OCI-LY3 (cell line): ENCODE measurements at regions not wholly inside any gene's neighbourhood (a gene's known extent, or its start where the extent isn't known, plus 50 kb on each side); places are given as distances from the start of the nearest gene placed in this dataset.

Experiments
- H2AFZ ChIP-seq: fragments of 200-600, 300-600 bp; shearing (Covaris generic); 2 replicates; pipeline ENCODE4 v1.6.0; 2014; ENCODE audit warnings: antibody characterized with exemption, low read depth, low read length
- H3K27ac ChIP-seq: fragments of 200-600, 300-600 bp; sonication (generic); 2 replicates; pipeline ENCODE4 v1.5.1; 2014; ENCODE audit warnings: mild to moderate bottlenecking, low read length, moderate library complexity, mixed read lengths
- H3K27me3 ChIP-seq: fragments of 200-600, 300-600 bp; sonication (generic); 2 replicates; pipeline ENCODE4 v1.6.1; 2014; ENCODE audit warnings: low read depth, low read length, mixed read lengths
- H3K36me3 ChIP-seq: fragments of 200-600, 300-600 bp; sonication (generic); replicated peaks from 2 replicates; pipeline ENCODE3; 2014; ENCODE audit warnings: low read depth, low read length, mixed read lengths
- H3K4me1 ChIP-seq: fragments of 300-600, 200-600 bp; sonication (generic); 2 replicates; pipeline ENCODE4 v1.6.1; 2014; ENCODE audit warnings: low read length, mixed read lengths
- H3K4me2 ChIP-seq: fragments of 200-600, 300-600 bp; sonication (generic); 2 replicates; pipeline ENCODE4 v1.6.1; 2014; ENCODE audit warnings: low read length, mixed read lengths
- H3K4me3 ChIP-seq: fragments of 300-600, 200-600 bp; sonication (generic); 2 replicates; pipeline ENCODE4 v1.5.1; 2014; ENCODE audit warnings: antibody characterized with exemption, mild to moderate bottlenecking, low read length, moderate library complexity
- H3K79me2 ChIP-seq: fragments of 300-600, 200-600 bp; shearing (Covaris generic); 2 replicates; pipeline ENCODE4 v1.6.1; 2014; ENCODE audit warnings: mild to moderate bottlenecking, low read length, mixed read lengths
- H3K9ac ChIP-seq: fragments of 300-600, 200-600 bp; shearing (Covaris generic); 2 replicates; pipeline ENCODE4 v1.6.0; 2014; ENCODE audit warnings: mild to moderate bottlenecking, low read length, moderate library complexity
- H3K9me3 ChIP-seq: fragments of 200-600, 300-600 bp; shearing (Covaris generic); 2 replicates; pipeline ENCODE4 v1.6.1; 2014; ENCODE audit warnings: low read length, mixed read lengths; ENCODE audit not compliant: insufficient read depth
- H4K20me1 ChIP-seq: fragments of 200-600, 300-600 bp; sonication (generic); 2 replicates; pipeline ENCODE4 v1.6.1; 2016; ENCODE audit warnings: low read length, mixed read lengths; ENCODE audit not compliant: insufficient read depth
- CTCF ChIP-seq: fragments of 200-600, 300-600 bp; sonication (generic); IDR thresholded peaks from 2 replicates; pipeline ENCODE4 v1.5.1; 2014; ENCODE audit warnings: antibody characterized with exemption, low read length, low read depth
- EZH2phosphoT487 ChIP-seq: fragments of 200-600 bp; shearing (Covaris generic); IDR thresholded peaks from 2 replicates; pipeline ENCODE4 v1.6.1; 2018; ENCODE audit warnings: antibody characterized with exemption, mixed run types, low read depth

- Histone ChIP-seq H3K27me3 (no peaks in the 10 kb centered on the region), H3K79me2 (no peaks in the 10 kb centered on the region), H3K9me3 (no peaks in the 10 kb centered on the region), H3K27ac (no peak overlapping the region), H4K20me1 (no peaks in the 10 kb centered on the region), H3K4me1 (no peaks in the 10 kb centered on the region), H3K9ac (no peak overlapping the region), H3K4me3 (no peak overlapping the region), H2AFZ (no peak overlapping the region), H3K4me2 (no peak overlapping the region), H3K36me3 (no peaks in the 10 kb centered on the region)
- TF ChIP-seq CTCF (no peak), EZH2phosphoT487 (no peak)
These were observed 357.8 kb upstream of the RNF32 start for GRCh38 chr7:156282816-156283215.

GRCh38 chr7:156279635-156280034 lies 360.9 kb upstream of the RNF32 start:
- no peak overlapping the region for H3K4me2 ChIP-seq
- no peaks in the 10 kb centered on the region for H3K4me1 ChIP-seq
- H3K27ac ChIP-seq = no peak overlapping the region
- no peaks in the 10 kb centered on the region for H3K9me3 ChIP-seq
- H3K9ac ChIP-seq = no peak overlapping the region
- H3K4me3 ChIP-seq = no peak overlapping the region
- no peaks in the 10 kb centered on the region for H3K79me2 ChIP-seq
- H3K36me3 ChIP-seq = no peaks in the 10 kb centered on the region
- TF ChIP-seq CTCF (no peak), EZH2phosphoT487 (no peak)
- no peak overlapping the region for H2AFZ ChIP-seq
- H3K27me3 ChIP-seq = no peaks in the 10 kb centered on the region
- H4K20me1 ChIP-seq = no peaks in the 10 kb centered on the region

- H3K27me3 ChIP-seq = no peaks in the 10 kb centered on the region
- H3K4me2 ChIP-seq = no peak overlapping the region
- no peak overlapping the region for H3K27ac ChIP-seq
- no peak overlapping the region for H2AFZ ChIP-seq
- H3K9me3 ChIP-seq = no peaks in the 10 kb centered on the region
- H4K20me1 ChIP-seq = no peaks in the 10 kb centered on the region
- H3K9ac ChIP-seq = no peak overlapping the region
- H3K36me3 ChIP-seq = no peaks in the 10 kb centered on the region
- TF ChIP-seq EZH2phosphoT487 = no peak
- no peak for TF ChIP-seq CTCF
- no peaks in the 10 kb centered on the region for H3K79me2 ChIP-seq
- no peaks in the 10 kb centered on the region for H3K4me1 ChIP-seq
- no peak overlapping the region for H3K4me3 ChIP-seq
These were observed 365.3 kb upstream of the RNF32 start for GRCh38 chr7:156275292-156275691.

- no peaks in the 10 kb centered on the region for H4K20me1 ChIP-seq
- no peak overlapping the region for H3K27ac ChIP-seq
- H3K36me3 ChIP-seq = no peaks in the 10 kb centered on the region
- no peak for TF ChIP-seq CTCF
- no peaks in the 10 kb centered on the region for H3K4me1 ChIP-seq
- no peak overlapping the region for H3K4me3 ChIP-seq
- no peaks in the 10 kb centered on the region for H3K9me3 ChIP-seq
- no peak overlapping the region for H3K4me2 ChIP-seq
- no peak overlapping the region for H3K9ac ChIP-seq
- no peaks in the 10 kb centered on the region for H3K27me3 ChIP-seq
- H2AFZ ChIP-seq = no peak overlapping the region
- no peaks in the 10 kb centered on the region for H3K79me2 ChIP-seq
These were observed 366.0 kb upstream of the RNF32 start for GRCh38 chr7:156274557-156274956.
